NCI-H345 treated with DMSO at 0.1 percent for 48 hours (cell line): ENCODE measurements at regions not wholly inside any gene's neighbourhood (a gene's known extent, or its start where the extent isn't known, plus 50 kb on each side); places are given as distances from the start of the nearest gene placed in this dataset.
A peak's percentile ranks its signal among the peaks of the same experiment; 100 is the strongest.

Experiments used
- DNase-seq: peaks from one replicate; lab custom pipeline; 2025; ENCODE audit not compliant: unreplicated experiment; lab: John Stamatoyannopoulos, UW

DNA sequence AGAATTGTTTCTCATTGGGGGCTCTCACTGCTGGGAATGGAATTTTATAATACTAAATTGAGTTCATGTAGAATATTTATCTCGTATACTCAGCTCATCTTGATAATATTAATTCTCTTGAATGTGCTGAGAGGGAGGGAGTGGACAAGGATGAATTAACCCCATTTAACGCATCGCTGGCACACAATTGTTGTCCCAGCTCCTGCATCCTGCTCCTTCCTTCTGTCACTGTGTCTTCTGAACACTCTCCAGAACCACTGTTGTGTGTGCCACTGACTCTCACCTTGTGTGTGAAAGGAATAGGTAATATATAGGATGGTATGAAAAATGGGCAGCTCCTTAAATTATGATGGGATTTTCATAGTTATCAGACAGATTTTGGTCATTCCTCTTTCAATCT lies 267.3 kb downstream of the MTRR start:
- no peak for DNase-seq

DNA sequence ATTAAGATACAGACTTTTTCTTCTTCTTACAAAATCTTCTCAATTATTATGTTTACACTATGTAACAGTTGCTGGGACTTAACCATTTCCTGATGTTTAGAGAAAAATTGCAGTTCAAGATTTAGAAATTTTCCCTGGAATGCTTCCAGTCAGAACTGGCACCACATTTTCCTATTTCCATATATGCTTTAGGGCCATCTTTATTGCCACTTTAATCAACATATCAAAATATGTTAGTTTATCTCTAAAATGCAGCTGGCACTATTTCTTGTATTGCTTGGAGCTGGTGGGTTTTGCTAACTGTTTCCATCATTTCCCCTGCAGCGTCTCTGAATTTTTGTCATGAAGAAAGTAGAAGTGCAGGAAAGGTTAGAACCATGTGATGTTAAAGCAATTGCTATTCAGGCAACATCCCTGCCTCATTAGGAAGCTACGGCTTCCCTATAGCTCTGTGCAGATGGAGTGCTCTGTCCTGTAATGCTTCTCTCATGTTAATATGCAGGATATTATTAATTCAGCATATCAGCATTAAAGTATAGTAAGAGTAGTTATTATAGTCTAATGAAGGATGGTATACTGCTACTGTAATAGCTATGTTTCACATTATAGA lies 269.1 kb downstream of the MTRR start:
- no peak for DNase-seq

DNA sequence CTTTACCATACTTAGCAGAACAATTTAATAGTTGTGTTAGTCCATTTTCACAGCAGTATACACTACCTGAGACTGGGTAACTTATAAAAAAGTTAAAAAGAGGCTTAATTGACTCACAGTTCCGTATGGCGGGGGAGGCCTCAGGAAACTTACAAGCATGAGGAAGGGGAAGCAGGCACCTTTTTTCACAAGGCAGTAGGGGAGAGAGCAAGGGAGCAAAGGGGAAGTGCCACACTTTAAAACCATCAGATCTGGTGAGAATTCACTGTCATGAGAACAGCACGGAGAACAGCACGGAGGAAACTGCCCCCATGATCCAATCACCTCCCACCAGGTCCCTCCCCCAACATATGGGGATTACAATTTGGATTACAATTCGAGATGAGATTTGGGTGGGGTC lies 269.9 kb downstream of the MTRR start:
- no peak for DNase-seq

DNA sequence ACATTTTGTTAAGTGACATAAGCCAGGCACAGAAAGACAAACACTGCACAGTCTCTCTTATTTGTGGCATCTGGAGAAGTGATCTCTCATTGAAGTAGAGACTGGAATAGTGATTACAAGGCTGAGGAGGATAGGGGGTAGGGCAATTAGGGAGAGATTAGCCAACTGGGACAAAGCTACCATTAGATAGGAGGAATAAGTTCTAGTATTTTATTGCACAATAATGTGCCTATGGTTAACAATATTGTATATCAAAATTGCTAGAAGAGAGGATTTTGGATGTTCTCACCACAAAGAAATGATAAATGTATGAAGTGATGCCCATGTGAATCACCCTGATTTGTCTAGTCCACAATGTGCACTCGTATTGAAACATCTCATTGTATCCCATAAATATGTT lies 281.8 kb downstream of the MTRR start:
- no peak for DNase-seq

DNA sequence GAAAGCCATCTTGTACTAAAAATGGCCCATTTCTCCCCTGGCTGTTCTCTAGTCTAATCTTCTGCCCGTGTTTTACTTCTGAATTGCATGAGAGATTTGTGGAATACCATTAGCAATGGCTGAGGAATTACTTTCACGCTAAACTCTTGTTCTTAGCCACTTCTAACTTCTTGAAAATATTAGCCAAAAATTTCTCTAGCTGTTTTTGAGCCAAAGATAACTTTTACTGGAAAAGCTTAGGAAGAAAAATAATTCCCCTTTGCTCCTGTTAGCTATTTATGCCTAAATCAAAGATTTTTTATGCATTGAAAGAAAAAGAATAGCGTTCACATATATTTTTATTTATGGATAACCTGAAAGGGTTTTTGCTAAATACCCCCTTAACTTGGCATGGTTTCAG lies 287.8 kb downstream of the MTRR start:
- no peak for DNase-seq

DNA sequence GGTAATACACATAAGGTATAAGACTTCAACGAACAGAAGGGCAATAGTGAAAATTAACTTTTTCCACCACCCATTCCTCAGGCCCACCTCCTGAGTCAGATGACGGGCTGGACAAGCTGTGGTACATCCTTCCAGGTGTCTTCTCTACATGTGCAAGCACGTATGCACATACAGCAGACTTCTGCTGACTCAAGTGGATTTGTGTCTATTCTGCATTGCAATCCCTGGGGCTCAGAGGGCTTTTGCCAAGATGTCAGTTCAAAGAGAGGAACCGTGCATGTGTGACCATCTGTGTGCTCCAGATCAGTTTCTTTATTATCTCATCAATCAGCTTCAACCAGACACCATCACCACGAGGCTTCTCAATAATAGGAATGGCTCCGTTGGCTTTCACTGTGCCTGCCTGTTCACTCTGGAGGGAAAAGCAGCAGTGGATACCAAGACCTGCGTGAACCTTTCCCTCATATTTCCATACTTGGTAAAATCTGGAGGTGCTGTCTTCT lies 288.4 kb downstream of the MTRR start:
- DNase-seq: no peak

DNA sequence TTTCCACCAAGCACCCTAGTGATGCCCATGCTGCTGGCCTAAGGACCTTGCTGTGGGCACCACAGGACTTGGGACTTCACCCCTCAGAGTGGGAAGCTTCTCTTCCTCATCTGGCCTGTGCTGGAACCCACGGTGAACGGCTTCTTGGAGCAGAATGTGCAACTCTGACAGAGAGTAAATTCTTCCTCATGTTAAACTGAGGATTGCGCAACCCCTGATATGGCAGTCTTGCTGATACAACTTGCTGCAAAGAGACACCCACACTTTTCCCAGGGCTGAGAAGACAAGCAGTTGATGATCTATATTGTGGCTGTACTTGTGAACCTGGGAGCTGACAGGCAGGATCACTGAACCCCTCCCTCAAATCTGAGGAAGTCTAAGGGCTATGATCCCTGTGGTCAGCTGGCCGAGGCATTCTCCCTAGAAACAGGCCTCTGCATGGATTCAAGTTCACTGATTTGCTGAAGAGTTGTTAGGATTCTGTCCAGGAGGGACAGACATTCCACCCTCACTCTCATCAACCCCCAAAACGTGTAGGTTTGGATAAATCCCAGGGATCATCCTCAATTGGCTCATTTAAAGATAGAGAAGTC lies 307.2 kb downstream of the MTRR start:
- DNase-seq: no peak

DNA sequence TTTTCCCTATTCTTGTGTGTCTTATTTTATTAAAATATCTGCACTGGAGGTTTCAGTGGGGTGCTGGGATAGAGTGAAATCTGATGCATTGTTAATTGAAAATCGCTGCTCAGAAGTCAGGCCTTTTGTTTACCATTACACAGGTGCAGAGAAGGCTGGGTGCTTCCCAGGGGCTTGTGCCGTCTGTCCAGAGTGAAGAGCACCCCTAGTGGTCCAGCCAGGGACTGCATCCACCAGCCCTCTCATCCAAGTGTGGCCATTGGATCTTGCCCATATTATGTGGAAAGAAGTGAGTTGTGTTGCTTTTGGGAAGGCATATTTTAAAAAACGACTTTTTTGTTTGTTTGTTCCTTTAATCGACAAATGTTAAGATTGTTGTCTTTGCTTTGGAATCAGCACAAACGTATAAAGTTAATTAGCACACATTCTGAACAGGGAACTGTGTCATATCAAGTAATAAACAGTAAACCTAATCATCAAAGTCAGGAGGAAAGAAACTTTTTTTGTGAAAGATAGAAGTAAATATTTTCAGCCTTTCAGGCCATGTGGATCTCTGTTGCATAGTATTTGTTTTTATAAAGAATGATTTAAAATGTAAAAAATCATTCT lies 315.6 kb downstream of the MTRR start:
- no peak for DNase-seq

DNA sequence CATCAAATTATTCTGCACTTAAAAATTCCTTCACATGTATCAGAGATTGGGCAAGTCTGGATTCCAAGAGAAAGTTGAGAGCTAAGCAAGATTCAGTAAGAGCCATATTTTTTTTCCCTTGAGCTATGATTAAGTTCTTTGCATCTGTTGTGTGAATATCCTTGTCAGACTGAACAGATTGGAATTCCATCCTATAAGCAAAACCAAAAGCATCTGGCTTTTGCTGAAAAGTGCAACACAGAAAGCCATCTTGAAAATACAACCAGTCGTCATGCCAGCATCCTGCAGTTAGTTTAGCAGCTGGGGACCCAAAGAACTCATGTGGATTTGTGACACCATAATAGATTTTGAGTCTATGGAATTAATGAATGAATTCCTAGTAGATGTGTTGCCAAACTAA lies 316.9 kb downstream of the MTRR start:
- no peak for DNase-seq

DNA sequence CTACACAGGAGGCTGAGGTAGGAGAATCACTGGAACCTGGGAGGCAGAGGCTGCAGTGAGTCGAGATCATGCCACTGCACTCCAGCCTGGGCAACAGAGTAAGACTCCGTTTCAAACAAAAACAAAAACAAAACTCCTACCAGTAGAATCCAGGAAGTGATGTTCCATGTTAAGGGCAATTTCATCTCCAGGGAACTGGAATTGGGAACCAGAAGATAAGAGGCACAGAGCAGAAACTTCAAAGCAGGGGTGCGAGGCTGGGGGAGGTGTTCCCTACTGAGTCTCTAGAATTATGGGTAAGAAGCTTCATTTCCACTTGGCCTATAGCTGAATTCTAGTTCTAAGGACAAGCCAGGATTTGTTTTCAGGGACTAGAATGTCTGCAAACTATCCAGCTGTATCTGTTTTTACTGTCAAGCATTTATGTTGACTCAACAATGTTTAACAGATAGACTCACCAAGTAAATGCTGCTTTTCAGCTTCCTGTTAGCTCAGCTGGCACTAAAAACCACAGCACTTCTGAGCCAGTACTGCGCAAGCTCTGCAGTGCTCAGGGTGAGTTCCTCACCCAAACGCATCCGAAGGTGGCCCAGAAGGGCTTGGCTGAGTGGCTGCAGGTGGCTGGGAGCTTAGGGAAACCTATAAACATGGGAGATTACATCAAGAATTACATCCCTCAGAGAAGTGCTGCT lies 320.1 kb downstream of the MTRR start:
- peak; percentile 29 for DNase-seq

DNA sequence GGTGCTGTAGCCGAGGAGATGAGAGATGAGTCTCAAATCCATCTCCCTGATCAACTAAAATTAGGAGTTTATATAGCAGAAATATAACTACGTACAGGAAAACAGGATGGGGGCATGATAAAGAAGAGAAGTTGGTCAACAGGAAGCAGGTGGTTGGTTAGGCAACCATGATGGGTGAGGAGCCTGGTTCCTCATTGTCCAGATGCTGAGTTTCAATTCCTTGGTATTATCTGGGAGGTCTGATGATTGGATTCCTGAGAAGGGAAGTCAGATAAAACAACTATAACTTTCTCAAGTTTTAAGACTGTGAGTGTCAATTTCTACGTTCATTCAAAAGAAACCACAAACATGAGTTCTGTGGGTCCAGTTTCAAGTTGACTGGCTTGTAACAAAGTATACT lies 323.9 kb downstream of the MTRR start:
- no peak for DNase-seq

DNA sequence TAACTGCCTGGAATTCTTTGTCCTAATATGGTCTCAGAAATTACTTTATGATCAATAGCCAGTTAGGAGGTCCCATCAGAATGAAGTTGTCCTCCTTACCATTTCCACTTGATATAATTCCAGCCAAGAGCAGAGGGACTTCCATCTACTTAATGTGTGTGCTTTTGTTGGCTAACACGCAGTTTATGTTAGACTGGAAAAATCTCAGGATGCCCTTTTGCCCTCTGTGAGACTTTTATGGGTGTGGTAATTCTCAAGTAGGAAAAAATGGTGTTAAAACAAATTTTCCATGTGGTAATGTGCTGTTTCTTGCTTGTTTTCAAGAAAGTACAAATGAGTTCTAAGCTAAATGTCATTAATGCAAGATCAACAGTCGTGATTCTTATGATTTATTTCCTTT lies 327.1 kb downstream of the MTRR start:
- DNase-seq: no peak

DNA sequence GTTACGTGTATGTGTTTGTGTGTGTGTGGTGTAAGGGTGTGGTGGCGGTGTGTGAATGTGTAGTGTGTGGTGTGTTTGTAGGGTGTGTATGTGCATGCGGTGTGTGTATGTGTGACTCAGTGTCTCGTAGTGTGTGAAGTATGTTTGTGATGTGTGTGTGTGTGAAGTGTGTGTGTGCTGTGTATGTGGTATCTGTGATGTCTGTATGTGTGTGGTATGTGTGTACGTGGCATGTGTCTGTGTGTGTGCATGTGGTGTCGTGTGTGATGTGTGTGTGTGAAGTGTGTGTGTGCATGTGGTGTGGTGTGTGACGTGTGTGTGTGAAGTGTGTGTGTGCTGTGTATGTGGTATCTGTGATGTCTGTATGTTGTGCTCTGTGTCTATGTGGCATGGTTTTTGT lies 339.4 kb downstream of the MTRR start:
- no peak for DNase-seq

DNA sequence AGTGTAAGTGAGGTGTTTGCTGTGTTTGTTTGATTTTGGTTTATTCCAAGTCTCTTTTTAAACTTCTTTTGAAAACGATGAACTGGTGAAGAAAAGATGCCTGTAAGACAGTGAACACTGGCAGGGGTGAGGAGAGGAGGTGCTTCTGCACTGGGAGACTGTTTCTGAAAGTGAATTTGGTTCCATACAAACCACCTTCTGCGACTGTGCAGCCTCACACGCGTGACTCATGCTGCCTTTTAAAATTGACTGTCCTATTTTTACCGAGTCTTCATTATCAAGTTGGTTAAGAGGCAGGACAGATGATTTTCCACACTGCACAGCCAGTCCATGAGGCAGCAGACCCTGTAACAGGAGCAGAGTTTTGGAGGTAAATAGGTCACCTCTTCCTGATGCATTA lies 340.6 kb downstream of the MTRR start:
- no peak for DNase-seq

DNA sequence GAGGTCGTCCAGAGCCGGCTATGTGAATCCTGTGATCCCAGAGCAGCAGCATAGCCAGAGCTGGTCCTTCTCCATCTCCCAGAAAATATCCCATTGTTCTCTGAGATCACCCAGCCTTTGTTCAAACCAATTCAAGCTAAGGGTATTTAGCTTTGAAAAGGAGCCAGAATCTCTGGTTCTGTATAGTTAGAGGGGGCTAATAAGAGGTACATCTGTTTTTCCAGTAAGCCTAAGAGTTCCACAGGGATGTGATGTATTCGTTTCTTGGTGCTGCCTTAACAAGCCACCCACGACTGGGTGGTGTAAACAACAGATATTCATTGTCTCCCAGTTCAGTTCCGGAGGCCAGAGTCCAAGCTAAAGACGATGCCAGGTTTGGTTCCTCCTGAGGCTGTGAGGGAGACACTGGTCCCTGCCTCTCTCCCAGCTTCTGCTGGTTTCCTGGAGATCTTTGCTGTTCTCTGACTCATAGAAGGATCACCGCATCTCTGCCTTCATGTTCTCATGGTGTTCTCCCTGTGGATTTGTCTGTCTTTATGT lies 344.8 kb downstream of the MTRR start:
- no peak for DNase-seq

DNA sequence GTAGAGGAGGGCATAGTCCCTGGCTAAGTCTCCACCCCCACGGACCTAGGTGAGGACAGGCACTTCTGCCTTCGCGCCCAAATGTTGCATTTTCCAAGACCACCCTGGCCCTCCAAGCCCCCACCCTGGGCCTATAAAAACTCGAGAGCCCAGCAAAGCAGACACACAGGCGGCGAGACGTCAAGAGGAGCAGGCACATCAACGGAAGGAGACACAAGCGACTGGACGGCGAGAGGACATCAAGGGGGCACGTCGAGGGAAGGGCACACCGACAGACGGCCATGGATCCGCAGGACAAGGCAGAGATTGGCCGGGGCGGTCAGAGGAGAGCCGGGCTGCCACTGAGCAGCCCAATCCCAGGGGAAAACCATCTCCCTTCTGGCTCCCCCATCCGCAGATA lies 348.0 kb downstream of the MTRR start:
- DNase-seq: no peak

DNA sequence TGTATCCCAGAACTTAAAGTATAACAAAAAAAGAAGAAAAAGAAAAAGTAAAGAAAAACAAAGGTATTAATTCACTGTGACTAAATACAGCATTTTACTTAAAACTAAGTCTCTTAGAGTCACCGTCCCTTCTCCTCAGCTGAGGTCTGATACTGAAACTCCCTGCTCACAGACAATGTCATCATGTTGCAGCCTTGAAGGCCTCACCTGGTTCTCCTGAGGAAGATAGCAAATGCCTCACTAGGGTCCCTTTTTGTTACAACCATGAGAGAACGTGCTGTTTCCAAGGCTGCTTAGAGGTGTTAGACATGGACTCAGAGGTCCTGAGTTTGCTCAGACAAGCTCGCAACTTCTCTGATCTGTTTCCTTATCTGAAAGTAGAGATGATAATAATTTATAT lies 357.2 kb downstream of the MTRR start:
- no peak for DNase-seq

DNA sequence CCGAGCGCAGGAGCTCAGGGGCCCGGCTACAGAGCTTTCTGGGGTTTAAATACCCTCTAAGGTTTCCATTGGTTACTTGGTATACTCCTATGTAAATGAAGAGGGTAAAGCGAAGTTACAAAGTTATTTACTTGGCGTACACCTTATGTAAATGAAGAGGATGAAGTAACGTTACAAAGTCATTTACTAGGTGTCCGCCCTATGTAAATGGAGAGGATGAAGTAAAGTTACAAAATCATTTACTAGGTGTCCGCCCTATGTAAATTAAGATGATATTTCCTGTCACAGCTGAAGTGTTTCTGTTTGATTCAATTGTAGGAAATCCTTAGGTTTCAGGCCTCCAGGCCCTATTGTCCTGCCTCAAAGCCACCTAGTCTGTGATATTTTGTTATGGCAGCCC lies 358.2 kb downstream of the MTRR start:
- DNase-seq: no peak

DNA sequence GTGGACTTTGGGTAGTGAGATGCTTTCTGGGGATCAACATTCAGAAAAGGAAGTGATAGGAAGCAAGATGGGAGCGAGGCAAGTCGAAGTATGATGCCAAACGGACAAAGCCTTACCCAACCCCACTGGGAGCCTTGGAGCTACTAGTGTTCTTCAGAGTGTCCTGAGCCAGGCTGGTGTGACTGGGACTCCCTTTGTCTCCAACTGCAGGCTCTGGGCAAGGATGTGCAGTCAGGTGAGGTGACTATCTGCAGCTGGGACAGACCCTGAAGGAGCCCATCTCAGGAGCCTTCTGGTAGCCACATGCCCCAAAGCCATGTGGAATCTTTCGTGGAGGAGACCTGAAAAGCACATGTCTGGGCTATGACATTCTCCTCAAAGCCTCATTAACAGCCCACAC lies 360.6 kb downstream of the MTRR start:
- DNase-seq: no peak

DNA sequence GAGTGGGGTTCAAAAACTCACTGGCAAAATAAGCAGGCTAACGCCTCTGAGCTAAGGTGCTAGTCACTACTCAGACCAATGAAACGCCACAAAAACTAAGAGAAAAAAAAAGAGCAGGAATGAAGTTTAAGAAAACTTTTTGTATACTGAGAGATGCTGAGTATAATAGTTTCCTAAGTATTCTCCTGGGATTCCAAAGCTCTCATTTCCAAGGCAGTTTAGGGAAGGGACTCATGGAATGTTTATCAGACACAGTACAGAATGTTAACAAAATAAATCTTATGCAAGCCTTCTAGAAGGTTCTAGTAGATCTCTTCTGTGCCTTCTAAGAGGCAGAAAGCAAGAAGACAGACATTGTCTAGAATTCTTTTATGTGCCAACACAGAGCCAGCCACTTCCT lies 361.9 kb downstream of the MTRR start:
- DNase-seq: no peak

DNA sequence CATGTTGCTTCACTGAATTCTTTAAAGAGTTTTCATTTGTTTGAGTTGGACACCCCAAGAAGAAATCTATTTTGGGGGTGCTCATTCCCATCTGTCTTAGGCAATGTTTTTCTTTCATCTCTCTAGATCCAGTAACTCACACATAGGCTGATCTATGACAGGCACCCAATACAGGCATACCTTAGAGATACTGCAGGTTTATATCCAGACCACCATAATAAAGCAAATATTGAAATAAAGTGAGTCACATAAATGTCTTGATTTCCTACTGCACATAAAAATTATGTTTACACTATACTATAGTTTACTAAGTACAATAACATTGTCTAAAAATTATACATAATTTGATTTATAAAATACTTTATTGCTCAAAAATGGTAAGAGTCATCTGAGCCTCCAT lies 364.5 kb downstream of the MTRR start:
- DNase-seq: no peak

DNA sequence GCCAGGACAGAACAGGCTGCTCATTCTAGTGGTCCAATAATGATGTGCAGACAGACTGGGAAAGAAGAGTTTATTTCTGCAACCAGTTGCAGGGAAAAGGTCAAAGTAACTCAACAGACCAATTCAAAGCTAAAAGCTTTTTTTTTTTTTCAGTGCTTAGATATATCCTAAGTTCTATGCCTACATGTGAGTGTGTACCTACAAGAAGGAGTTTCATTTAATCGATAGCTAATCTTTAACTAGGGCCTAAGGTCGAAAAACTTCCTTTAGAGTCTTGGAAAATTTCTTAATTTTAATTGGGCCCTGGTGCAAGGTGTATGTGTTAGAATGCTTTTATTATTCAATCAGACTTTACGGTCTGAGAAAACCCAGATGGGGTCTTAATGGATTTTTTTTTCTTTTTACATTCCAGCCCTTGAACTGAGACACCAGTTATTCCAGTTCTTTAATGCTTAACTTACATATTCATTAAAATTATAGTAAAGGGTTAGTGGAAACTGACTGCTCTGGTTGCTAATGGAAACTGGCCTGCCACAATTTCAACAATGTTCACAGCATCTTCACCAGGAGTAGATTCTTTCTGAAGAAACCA lies 365.3 kb downstream of the MTRR start:
- DNase-seq: no peak
